Adrenal gland (tissue), 5 donors: ENCODE measurements at regions not wholly inside any gene's neighbourhood (a gene's known extent, or its start where the extent isn't known, plus 50 kb on each side); places are given as distances from the start of the nearest gene placed in this dataset.

Experiments
- POLR2A ChIP-seq, 2 donors: fragments of 450-650 bp; IDR thresholded peaks; one replicate each; pipeline ENCODE4 v1.6.1; 2017; ENCODE audit warnings: antibody characterized with exemption in 2 of 2, mild to moderate bottlenecking in 2 of 2, moderate library complexity in 1 of 2
- TF ChIP-seq, protein P1 (sequence below), 6 experiments: fragments of 450-650 bp in 4 of 6; fragments of 200-600 bp in 2 of 6; sonication (generic) in 1 of 6; IDR thresholded peaks; 1 replicate in 5 of 6; 2 replicates in 1 of 6; pipeline versions ENCODE4 v1.5.1 to v1.8.0; 2016 to 2021; ENCODE audit warnings: antibody characterized with exemption in 6 of 6, mild to moderate bottlenecking in 2 of 6, moderate library complexity in 1 of 6
- donor health status: DM: no; HTN: no; CAD: no.

DNA sequence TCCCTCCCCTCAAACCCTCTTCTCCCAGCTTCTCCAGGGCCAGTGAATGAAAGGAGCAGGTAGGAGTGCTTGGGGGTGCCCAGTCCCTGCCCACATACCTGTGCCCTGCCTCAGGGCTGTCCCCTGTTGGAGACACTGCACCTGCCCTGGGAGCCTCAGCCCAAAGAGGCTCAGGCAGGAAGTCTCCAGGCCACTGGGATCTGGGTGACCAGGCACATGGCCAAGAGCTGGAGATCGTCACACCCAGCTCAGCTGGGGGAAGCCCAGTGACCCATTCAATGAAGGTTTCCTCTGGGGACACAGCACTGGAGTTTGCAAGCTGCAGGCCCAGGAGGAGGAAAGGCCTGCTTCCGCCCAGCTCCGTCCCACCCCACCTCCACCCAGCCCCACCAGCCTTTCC lies 156.4 kb downstream of the ZFP36L2 start:
- TF ChIP-seq, protein P1, sequence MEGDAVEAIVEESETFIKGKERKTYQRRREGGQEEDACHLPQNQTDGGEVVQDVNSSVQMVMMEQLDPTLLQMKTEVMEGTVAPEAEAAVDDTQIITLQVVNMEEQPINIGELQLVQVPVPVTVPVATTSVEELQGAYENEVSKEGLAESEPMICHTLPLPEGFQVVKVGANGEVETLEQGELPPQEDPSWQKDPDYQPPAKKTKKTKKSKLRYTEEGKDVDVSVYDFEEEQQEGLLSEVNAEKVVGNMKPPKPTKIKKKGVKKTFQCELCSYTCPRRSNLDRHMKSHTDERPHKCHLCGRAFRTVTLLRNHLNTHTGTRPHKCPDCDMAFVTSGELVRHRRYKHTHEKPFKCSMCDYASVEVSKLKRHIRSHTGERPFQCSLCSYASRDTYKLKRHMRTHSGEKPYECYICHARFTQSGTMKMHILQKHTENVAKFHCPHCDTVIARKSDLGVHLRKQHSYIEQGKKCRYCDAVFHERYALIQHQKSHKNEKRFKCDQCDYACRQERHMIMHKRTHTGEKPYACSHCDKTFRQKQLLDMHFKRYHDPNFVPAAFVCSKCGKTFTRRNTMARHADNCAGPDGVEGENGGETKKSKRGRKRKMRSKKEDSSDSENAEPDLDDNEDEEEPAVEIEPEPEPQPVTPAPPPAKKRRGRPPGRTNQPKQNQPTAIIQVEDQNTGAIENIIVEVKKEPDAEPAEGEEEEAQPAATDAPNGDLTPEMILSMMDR (IDR thresholded peaks at IDR 0.05) = no peak
- TF ChIP-seq POLR2A (IDR thresholded peaks at IDR 0.05) = no peak
